ENCODE measurements at regions not wholly inside any gene's neighbourhood (a gene's known extent, or its start where the extent isn't known, plus 50 kb on each side); places are given as distances from the start of the nearest gene placed in this dataset.
"Not testable (repeated sequence)": the region's sequence is repeated elsewhere in the genome, so short reads cannot be mapped to it uniquely, and the experiment has no call there.

DNA sequence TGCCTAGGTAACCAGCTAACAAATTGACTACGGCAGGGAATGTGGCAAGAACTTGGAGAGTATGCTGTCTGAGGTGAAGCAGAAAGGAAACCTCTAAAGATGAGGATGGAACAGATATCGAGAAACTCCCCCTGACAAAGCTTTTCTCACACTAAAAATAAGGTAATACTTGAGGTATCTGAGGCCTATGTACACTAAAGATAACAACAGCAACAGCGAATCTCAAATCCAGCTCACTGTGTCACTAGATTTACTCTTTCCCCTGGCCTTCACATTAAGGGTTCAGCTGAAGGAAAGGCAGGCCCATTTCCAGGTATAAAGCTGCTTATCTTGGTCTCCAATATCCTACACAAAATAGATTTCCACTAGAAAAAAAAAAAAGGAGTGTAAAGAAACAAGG is 518.0 kb downstream of the KCNT2 start:
- DNase-seq = no peak

DNA sequence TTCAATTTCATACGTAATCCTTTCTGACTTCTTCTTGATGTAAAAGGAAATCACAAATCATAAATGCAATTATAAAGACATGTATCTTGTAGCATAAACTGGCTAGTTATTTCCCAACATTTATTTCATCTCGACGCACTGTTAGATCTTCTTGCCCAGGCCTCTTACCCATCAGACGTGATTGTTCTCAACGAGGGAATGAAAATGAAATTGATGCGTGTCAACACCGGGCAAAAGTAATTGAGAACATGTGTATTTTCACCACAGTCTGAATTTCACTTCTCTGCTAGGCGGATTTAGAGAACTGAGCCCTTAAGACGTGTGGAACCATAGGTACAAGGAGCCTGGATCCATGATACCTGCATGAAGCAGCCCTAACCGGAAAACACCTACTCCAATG is 519.7 kb downstream of the KCNT2 start:
- DNase-seq = no peak

DNA sequence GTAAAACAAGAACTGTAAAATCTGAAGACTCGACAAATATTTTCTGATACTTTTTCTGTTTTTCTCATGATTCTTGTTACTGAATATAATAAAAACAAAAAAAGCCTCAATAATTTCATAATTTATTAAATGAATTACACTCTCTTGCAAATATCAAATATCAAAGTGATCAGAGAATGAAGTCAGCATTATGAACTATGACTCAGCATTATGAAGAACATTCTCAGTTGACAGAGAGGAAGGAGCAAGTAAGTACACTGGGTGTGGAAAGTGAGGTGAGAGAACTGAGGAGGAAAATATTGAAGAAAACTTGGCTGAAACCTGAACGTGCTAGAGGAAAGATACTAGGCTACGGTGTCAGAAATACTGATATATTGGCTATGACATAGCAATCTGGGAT is 529.5 kb downstream of the KCNT2 start:
- DNase-seq = no peak

DNA sequence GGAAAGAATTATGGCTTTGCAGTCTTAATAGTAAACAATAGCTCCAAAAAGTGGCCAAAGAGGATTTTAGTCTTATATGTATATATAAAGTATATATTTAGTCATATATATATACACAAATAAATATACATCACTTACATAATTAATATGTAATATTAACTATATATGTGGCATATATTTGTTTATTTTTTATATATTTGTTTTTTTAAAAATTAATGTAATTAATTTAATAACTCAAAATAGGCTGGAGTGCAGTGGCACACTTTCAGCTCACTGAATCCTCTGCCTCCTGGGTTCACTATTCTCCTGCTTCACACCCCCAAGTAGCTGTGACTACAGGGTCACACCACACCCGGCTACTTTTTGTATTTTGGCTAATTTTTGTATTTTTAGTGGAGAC is 532.6 kb downstream of the KCNT2 start:
- no peak for DNase-seq

DNA sequence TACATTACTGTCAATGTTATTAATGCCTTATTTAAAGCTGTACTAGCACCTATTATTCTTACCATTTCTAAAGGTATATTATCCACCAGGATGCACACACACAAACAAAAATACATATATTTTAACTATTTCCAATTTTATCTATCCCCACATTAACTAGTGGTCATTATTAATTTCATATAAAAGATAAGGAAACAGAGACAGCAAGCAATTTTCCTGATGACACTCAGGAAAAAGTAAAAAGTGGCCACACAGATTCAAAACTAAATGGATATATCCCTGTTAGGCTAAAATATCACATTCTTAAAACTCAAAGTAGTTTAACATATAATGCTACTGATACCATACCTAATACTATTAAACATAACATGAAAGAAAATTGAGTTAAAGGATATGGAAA is 534.1 kb downstream of the KCNT2 start:
- no peak for DNase-seq

DNA sequence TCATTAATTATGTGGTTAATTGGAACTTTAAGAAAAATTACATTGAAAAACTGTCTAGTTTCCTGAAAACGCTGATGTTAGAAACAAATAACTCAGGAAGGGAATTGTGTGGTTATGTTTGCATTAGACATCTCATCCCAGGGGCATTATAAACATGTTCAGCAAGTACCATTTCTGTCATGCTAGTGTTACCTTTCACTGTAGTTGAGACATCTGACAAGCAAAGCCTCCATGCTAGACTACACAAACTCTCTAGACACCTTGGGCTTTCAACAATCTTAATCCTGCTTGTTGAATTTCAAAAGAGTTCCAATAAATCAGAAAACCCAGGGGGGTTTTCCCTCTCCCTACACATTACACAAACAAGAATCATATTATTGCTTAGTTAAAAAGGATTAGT is 536.8 kb downstream of the KCNT2 start:
- no peak for DNase-seq

DNA sequence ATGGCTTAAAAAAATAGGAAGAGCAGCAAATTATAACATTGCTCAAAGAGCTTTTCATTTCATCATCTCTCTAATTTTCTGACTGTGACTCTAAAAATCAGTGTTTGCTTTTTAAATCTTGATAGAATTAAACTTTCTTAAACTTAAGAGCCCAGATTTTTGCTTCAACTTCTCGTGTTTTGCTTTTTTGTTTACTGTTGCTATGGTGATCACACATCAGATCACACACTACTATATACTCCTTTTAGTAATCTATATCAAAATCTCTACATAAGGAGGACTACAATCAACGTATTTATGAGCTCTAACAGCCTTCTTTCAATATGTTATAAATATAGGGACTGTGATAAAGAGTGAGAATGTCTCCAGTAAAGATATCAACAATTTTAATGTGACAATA is 537.3 kb downstream of the KCNT2 start:
- DNase-seq = no peak

DNA sequence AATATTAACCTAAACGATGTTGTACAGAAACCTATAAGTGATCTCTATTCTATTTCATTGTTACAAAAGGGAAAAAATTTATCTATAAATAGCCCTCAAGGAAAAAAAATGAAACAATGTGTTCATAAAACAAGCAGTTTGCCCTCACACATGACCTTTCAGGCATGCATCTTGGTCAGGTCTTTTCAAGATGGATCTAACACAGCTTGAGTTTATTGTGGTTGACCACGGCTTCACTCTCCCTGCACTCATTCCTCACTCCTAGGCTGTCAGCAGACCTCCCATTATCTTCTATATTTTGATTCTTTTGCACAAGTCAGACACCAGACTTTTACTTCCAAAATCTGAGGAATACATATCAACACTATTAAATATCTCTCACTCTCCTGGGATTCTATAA is 544.3 kb downstream of the KCNT2 start:
- DNase-seq = no peak

DNA sequence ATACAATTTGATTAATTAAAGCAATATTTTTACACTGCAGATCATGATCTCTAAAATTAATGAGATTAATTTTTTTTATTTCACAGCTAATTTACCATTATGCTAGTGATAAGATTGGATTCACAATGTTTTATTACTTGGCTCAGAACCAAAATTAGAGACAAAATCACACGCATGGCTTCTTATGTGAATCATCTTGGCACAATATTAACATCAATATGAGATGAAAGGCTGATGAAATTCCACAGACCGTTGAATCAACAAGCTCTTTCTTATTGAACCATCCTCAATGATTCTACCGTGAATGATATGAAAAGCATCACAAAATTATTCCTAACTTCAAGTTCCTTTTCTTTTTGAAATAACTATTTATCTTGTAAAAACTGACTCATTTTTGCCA is 544.9 kb downstream of the KCNT2 start:
- no peak for DNase-seq

DNA sequence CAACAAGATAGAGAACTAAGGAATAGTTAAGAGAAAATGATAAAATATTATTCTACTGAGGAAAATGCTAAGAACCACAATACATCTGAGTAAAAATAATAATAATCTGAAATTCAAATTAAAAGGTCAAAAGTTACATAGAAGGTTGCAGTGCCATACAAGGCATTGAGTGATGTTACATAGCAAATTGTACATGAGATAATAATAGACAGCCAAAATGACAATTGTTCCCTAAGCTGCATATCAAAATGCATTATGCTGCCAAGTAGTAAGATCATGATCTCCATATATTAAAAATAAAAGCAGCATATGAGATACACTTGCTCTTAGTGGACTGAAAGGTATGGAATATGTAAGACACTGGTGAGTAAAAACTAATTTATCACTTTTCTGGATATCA is 547.7 kb downstream of the KCNT2 start:
- no peak for DNase-seq

DNA sequence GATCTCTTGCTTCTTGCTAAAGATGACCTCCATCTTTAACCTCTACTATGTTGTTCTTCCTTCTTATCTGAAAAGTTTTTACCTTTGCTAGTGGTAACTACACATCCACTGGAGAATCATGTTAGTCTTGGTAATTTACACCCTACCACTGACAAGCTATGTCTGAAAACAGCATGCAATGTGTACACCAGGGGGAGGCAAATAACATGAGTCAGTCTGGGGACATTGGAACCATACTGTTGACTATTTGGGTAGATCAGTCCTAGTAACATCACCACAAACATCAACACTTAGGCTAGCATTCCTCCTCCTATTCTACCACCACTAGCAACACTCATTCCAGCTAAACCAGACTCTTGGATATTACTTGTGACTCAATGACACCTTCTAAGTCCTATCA is 549.0 kb downstream of the KCNT2 start:
- DNase-seq = no peak

DNA sequence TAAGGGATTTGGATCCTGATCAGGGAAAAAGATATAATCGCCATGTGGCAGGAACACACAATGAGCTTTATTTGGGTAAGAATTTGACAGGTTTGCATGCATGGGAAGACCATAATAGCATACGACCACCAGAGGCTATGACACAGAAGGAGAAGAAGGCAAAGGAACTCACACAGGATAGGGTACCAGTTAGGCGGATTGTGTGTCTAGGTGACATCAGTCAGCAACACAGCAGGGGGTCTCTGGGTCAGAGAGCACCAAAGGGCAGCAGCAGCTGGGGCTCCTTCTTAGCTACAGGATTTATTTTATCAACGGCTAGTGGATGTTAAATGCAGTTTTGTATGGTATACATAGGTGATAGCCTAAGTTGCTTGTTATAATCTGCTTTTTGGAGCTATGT is 551.3 kb downstream of the KCNT2 start:
- DNase-seq = no peak

DNA sequence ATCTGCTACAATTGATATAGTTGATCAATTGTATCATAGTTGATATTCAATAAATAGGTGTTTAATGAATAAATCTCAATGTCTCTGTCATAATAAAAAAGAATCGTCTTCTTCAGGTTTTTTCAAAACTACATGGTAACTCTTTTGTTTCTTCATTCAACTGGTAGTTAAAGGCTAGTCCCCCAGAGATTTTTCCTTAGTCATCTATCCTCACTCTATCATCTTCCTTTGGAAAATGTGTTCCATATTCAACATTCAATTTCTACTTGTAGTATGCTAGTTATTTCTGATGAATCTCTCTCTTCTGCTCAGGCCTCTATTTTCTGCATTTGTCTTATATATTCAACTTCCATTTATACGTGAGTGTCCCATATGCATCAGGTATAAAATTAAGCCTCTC is 558.8 kb downstream of the KCNT2 start:
- no peak for DNase-seq

DNA sequence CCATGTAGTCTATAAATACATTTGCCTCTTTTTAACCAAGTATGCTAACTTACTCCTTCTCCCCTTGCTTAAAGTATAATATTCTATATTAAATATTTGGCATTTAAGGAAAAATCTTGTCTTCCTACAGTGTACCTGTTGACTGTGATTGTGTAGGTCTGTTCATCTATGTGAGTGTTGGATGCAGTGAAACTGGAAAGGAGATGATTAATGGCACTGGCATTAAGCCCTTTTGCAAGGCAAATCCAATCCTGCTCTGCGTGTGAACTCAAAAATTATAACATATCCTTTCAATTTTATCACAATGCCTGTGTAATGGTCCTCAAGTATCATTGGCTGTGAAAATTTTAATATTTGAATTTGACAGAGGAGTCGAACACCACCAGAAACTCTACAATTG is 565.0 kb downstream of the KCNT2 start:
- DNase-seq = no peak

DNA sequence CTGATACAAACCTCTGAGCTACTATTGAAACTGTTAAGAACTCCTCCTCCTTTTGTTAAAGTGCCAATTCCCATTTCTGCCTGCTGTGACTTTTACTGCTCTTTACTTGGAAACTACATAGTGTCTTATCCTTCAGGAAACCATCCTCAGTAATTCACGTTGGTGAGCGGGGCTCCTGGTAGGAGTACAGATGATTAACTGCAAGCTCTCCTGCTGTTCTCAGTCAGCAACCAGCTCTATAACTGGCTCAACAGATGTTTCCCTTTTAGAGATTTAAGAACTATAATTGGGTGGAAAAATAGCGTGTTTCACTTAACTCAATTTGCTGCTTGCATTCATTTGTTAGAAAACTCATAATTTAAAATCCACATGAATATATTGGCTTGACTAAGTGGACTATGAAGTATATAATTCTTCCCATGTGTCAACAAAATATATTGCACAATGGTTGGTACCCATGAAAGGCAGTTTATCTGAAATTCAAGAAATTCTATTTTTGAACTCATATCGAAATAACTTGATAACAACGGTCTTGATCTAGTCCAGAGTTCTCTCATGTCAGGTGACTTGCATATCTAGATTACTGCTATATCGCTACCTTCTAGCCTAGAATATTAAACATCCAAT is 574.0 kb downstream of the KCNT2 start:
- peak; percentile 8 to 16 for DNase-seq

DNA sequence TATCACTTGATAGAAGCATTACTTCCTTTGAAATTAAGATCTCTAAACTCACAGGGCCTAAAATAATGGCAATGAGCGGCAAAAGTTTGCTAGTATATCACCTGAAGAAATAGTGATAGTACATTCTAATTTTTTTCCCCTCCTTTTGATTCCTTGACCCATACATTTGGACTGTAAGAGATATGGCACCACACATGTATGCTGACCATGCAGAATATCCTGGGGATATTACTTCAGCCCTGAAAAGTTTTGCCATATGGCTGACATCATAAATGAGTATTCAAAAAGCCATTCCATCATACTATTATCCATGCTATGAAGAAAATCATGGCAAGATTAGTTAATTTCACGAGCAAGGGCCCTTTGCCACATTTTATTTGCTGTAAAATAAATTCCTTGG is 576.9 kb downstream of the KCNT2 start:
- DNase-seq = not testable (repeated sequence)

DNA sequence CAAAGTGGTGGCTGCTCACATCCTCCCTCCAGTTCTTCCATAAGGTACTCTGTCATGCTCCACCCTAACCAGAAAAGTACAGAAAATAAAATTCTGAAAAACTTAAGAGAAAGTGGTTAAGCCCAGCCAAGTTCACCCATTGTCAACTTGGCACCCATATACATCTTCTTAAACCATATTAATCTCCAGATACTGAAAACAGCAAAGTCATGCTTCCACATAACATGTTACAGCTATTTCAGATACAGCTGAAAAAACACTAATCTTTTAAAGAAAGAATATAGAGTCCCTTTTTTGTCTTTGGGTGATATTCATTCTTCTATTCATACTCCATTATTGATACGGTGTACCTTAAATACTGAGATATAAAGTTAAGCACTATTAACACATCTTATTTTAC is 577.8 kb downstream of the KCNT2 start:
- DNase-seq = no peak

DNA sequence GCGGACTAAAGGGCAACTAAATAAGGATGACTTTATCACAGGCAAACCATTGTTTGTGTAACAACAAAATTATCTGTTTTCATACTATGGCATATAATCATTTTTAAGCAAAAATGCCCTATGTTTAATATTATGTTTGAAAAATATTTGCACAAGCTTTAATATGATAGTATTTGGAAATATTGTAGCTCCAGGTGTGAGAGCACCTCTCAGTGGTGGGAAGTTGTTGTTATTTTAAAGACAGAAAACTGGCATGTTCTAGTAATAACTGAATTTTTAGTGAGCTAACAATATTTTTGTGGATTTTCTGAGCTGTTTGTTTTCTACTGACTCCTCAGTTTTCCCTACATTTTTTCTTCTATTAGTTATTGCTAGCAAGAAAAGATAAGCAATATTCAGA is 578.8 kb downstream of the KCNT2 start:
- DNase-seq = no peak

DNA sequence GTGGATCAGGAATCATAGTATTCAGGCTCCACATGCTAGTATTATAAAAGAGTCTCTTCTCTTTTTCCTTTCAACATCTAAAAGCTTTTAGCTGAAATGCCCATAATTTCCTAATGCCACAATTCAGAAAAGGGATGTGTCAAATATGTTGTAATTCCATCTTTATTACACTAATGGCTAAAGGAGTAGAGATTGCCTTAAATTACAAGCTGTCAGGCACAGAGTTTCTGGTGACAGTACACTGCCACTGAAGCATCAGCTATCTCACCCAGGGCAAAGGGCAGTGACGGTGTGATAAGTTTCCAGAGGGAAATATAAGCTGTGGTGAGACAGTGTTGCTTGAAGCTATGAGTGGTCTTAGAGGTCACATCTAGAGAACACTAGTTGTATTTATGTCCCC is 581.1 kb downstream of the KCNT2 start:
- no peak for DNase-seq

DNA sequence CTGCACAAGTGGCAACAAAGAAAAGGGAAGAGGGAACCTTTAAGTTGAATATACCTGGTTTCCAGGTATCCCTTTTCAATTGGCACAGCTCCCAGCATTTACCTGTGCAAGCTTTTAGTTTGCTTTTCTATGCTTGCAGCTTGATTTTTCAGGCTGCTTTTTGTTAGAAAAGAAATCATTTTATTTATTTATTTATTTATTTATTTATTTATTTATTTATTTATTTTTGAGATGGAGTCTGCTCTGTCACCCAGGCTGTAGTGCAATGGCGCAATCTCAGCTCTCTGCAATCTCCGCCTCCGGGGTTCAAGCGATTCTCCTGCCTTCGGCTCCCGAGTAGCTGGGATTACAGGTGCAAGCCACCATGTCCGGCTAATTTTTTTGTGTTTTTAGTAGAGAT is 587.1 kb downstream of the KCNT2 start:
- not testable (repeated sequence) for DNase-seq

DNA sequence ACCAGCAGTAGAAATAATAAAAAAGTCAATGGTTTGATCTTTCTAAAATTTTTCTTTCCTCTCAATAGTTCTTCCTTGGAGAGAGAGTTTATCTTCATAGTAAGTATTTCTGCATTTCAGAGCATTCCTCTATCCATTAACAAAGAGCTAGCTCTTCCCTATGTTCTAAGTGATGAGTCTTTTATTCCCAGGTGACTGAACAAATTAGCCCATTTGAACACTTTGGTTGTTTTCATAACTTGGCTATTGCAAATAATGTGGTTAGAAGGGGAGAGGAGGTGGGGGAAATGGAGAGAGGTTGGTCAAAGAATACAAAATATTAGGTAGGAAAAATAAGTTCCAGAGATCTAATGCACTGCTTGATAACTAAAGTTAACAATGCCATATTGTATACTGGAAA is 598.9 kb downstream of the KCNT2 start:
- no peak for DNase-seq

DNA sequence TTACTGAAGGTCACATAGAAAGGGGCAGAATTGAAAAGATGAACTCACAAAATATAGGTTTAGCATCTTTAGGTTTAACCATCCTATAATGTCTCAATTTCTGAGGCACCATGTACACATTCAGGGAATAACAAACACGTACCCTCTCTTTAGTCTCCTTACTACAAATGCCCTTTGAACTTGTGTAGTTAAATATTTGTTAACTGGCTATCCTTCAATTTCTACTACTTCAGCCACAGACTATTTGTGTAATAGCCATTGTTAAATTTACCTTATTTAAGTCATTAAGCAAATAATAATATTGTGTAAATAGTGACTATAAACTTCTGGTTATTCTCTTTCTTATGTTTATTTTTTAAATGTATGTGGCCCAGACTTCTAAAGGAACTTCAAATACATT is 600.5 kb downstream of the KCNT2 start:
- DNase-seq = no peak

DNA sequence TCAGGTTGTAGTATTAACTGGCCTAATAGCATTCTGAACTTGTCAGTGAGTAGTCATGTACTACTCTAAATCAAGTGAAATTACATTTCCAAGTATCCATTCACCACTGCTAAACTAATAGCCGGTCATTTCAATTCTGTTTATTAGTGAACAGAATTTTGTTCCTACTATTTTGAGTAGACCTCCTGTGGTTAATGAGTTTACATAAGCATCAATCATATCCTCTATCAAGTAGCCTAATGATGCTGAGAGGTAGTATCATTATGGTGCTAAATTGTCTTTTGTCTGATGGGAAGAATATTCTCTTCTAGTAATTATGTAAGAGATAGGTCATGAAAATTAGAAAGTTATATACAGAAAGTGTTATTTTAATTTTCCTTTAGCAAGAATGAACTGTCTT is 602.8 kb downstream of the KCNT2 start:
- DNase-seq = no peak

DNA sequence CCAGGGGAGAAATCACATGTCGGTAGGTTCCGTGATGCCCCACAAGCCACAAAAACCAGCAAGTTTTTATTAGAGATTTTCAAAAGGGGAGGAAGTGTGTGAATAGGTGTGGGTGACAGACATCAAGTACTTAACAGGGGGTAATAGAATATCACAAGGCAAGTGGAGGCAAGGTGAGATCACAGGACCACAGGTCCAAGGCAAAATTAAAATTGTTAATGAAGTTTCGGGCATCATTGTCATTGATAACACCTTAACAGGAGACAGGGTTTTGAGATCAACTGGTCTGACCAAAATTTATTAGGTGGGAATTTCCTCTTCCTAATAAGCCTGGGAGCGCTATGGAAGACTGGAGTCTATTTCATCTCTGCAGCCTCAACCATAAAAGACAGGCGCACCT is 603.9 kb downstream of the KCNT2 start:
- not testable (repeated sequence) for DNase-seq

DNA sequence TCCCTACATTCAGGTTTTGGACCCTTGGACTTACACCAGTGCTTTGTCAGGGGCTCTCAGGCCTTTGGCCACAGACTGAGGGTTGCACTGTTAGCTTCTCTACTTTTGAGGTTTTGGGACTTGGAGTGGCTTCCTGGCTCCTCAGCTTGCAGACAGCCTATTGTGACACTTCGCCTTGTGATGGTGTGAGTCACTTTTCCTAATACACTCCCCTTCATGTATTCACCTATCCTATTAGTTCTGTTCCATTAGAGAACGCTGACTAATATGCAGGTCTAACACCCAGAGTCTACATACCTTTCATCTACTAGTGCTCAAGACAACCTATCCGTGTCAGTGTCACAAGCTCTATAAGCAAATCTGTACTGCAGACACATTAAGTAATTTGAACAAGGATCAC is 605.3 kb downstream of the KCNT2 start:
- DNase-seq = no peak
